Transverse colon (tissue), 4 donors: ENCODE measurements at regions not wholly inside any gene's neighbourhood (a gene's known extent, or its start where the extent isn't known, plus 50 kb on each side); places are given as distances from the start of the nearest gene placed in this dataset.
"Not testable (repeated sequence)": the region's sequence is repeated elsewhere in the genome, so short reads cannot be mapped to it uniquely, and the experiment has no call there.

Experiments used
- DNase-seq: peaks from one replicate; pipeline ENCODE4 v3.0.0-alpha.2; 2019
- H3K27ac ChIP-seq, 4 donors: fragments of 200-600 bp; sonication (generic); 2 replicates each; pipeline ENCODE4 v1.5.1; 2016 to 2018; ENCODE audit warnings: inconsistent platforms in 4 of 4
- H3K27me3 ChIP-seq: fragments of 200-600 bp; sonication (generic); 2 replicates; pipeline ENCODE4 v1.5.1; 2017; ENCODE audit warnings: inconsistent platforms
- H3K36me3 ChIP-seq, 4 donors: fragments of 200-600 bp; sonication (generic); 2 replicates each; pipeline ENCODE4 v1.5.1; 2017 to 2019; ENCODE audit warnings: inconsistent platforms in 4 of 4
- H3K4me1 ChIP-seq, 4 donors: fragments of 200-600 bp; sonication (generic); 2 replicates each; pipeline ENCODE4 v1.5.1; 2017 to 2020; ENCODE audit warnings: inconsistent platforms in 4 of 4
- H3K4me3 ChIP-seq, 4 donors: fragments of 200-600 bp; sonication (generic); 1 replicate in 1 of 4; 2 replicates in 3 of 4; pipeline versions ENCODE4 v1.5.1 to v1.6.1; 2017 to 2019; ENCODE audit warnings: inconsistent platforms in 4 of 4
- H3K9me3 ChIP-seq, 2 donors: fragments of 200-600 bp; sonication (generic); 2 replicates each; pipeline ENCODE4 v1.5.1; 2017 to 2019; ENCODE audit warnings: inconsistent platforms in 2 of 2
- EP300 ChIP-seq: sonication (generic); formaldehyde crosslinking; IDR thresholded peaks from one replicate; pipeline ENCODE4 v1.6.1; 2017; ENCODE audit warnings: antibody characterized with exemption, low read depth
- POLR2A ChIP-seq: fragments of 450-650 bp; IDR thresholded peaks from one replicate; pipeline ENCODE4 v1.6.1; 2016; ENCODE audit warnings: antibody characterized with exemption, mild to moderate bottlenecking, moderate library complexity
- POLR2AphosphoS5 ChIP-seq, 3 donors: sonication (generic); formaldehyde crosslinking; IDR thresholded peaks; one replicate each; pipeline ENCODE4 v1.6.1; 2016; ENCODE audit warnings: antibody characterized with exemption in 3 of 3
- WGBS, 2 donors: methylation state at CpG; one replicate each; pipeline ENCODE4 v1.1.5; 2018; ENCODE audit warnings: low coverage in 1 of 2; 5-methylcytosine and 5-hydroxymethylcytosine counted together
- in situ Hi-C, 4 donors: fragments of 200-750 bp; cut with MboI; loops; one replicate each; pipeline versions ENCODE4 v1.15.0 to v1.15.1; 2017; ENCODE audit warnings: low sequenced_read_pairs in 3 of 4, low pct_ligation_motif_present in 1 of 4, low pct_unique_long_range_greater_than_20kb in 1 of 4
- intact Hi-C: fragments of 100-400 bp; cut with DNase I; formaldehyde crosslinking; loops from one replicate; pipeline ENCODE4 v1.15.1; 2023; ENCODE audit warnings: low total_unique reads
- TF ChIP-seq, protein P1 (sequence below), 5 experiments: fragments of 200-600 bp in 3 of 5; fragments of 450-650 bp in 2 of 5; sonication (generic) in 3 of 5; IDR thresholded peaks; 1 replicate in 2 of 5; 2 replicates in 3 of 5; pipeline ENCODE4 v1.5.1; 2016 to 2017; ENCODE audit warnings: antibody characterized with exemption in 5 of 5, inconsistent platforms in 3 of 5, mild to moderate bottlenecking in 2 of 5, moderate library complexity in 1 of 5

DNA sequence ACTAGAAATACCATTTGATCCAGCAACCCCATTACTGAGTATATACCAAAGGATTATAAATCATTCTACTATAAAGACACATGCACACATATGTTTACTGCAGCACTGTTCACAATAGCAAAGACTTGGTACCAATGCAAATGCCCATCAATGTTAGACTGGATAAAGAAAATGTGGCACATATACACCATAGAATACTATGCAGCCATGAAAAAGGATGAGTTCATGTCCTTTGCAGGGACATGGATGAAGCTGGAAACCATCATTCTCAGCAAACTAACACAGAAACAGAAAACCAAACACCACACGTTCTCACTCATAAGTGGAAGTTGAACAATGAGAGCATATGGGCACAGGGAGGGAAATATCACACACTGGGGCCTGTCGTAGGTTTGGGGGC lies 106.0 kb downstream of the SPATA18 start:
- H3K27ac ChIP-seq, H3K4me3 ChIP-seq, H3K36me3 ChIP-seq, DNase-seq, intact Hi-C loops, H3K9me3 ChIP-seq, H3K27me3 ChIP-seq, in situ Hi-C loops, H3K4me1 ChIP-seq: not testable (repeated sequence)
- 72% methylated on average over 2 of the region's 2 CpGs; no CpG with 5 or more reads in 1 of the 2 donors for WGBS, 2 donors

- Histone ChIP-seq H3K27ac (no peak overlapping the region), H3K9me3 (no peaks in the 10 kb centered on the region), H3K4me3 (no peak overlapping the region), H3K4me1 (no peaks in the 10 kb centered on the region), H3K27me3 (no peaks in the 10 kb centered on the region), H3K36me3 (no peaks in the 10 kb centered on the region)
- 38% methylated on average over 4 of the region's 4 CpGs; no CpG with 5 or more reads in 1 of the 2 donors for WGBS, 2 donors
- no peak for DNase-seq
- intact Hi-C loops (no loop called here), in situ Hi-C loops (no loop called here)
- TF ChIP-seq EP300 (no peak), POLR2A (no peak), POLR2AphosphoS5 (IDR thresholded peaks at IDR 0.05) (no peak)
- TF ChIP-seq, protein P1, sequence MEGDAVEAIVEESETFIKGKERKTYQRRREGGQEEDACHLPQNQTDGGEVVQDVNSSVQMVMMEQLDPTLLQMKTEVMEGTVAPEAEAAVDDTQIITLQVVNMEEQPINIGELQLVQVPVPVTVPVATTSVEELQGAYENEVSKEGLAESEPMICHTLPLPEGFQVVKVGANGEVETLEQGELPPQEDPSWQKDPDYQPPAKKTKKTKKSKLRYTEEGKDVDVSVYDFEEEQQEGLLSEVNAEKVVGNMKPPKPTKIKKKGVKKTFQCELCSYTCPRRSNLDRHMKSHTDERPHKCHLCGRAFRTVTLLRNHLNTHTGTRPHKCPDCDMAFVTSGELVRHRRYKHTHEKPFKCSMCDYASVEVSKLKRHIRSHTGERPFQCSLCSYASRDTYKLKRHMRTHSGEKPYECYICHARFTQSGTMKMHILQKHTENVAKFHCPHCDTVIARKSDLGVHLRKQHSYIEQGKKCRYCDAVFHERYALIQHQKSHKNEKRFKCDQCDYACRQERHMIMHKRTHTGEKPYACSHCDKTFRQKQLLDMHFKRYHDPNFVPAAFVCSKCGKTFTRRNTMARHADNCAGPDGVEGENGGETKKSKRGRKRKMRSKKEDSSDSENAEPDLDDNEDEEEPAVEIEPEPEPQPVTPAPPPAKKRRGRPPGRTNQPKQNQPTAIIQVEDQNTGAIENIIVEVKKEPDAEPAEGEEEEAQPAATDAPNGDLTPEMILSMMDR (IDR thresholded peaks at IDR 0.05), result no peak
Observed at GRCh38 chr4:52157641-52158316, 106.7 kb downstream of the SPATA18 start.

GRCh38 chr4:52160859-52161258 lies 109.8 kb downstream of the SPATA18 start:
- intact Hi-C loops, result no loop called here
- WGBS, 2 donors, result 34% methylated on average over 3 to 4 of the region's 4 CpGs
- Histone ChIP-seq H3K9me3 (no peaks in the 10 kb centered on the region), H3K4me3 (no peak overlapping the region), H3K4me1 (no peaks in the 10 kb centered on the region), H3K27me3 (no peaks in the 10 kb centered on the region), H3K36me3 (no peaks in the 10 kb centered on the region), H3K27ac (no peak overlapping the region)
- no peak for TF ChIP-seq EP300
- TF ChIP-seq POLR2A, result no peak
- TF ChIP-seq, protein P1 (IDR thresholded peaks at IDR 0.05), result no peak
- no peak for TF ChIP-seq POLR2AphosphoS5 (IDR thresholded peaks at IDR 0.05)
- in situ Hi-C loops, result no loop called here
- DNase-seq, result no peak

GRCh38 chr4:52164116-52164515 lies 113.0 kb downstream of the SPATA18 start:
- H3K36me3 ChIP-seq, result no peaks in the 10 kb centered on the region
- WGBS, 2 donors, result 43 to 47% methylated on average over 1 of the region's 1 CpG

More at GRCh38 chr4:52164116-52164515, 113.0 kb downstream of the SPATA18 start:
- Histone ChIP-seq H3K4me3 (no peak overlapping the region), H3K4me1 (no peaks in the 10 kb centered on the region), H3K27me3 (no peaks in the 10 kb centered on the region), H3K9me3 (no peaks in the 10 kb centered on the region), H3K27ac (no peak overlapping the region)
- TF ChIP-seq POLR2A (no peak), EP300 (no peak), POLR2AphosphoS5 (IDR thresholded peaks at IDR 0.05) (no peak)
- TF ChIP-seq, protein P1 (IDR thresholded peaks at IDR 0.05), result no peak
- no peak for DNase-seq
- in situ Hi-C loops, result no loop called here
- intact Hi-C loops, result no loop called here
